HG02678 (cell line): ENCODE measurements at regions not wholly inside any gene's neighbourhood (a gene's known extent, or its start where the extent isn't known, plus 50 kb on each side); places are given as distances from the start of the nearest gene placed in this dataset.
"Not testable (repeated sequence)": the region's sequence is repeated elsewhere in the genome, so short reads cannot be mapped to it uniquely, and the experiment has no call there.

Source experiments
- ATAC-seq: cut with Tn5 transposase; IDR thresholded peaks from one replicate; pipeline ENCODE4 v1.9.1; 2021; ENCODE audit warnings: mild to moderate bottlenecking, moderate library complexity; ENCODE audit not compliant: unreplicated experiment

DNA sequence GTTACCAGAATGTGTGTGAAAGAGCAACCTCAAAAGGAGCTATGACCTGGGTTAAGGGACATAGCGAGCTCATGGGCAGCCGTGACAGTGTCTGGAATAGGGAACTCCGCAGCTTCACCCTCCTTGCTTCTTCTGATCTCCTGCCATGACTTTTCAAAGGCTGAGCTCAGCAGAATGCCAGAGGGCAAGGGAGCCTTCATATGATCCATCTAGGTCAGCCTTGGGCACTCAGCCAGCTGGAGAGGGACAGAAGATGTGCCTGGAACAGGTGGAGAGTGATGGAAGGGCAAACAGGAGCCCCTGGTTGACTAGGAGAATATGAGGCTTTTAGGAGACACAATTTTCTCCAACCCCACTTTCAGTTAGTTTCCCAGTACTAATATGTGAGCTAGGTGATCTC is 352.8 kb upstream of the FRG2C start:
- ATAC-seq: not testable (repeated sequence)

DNA sequence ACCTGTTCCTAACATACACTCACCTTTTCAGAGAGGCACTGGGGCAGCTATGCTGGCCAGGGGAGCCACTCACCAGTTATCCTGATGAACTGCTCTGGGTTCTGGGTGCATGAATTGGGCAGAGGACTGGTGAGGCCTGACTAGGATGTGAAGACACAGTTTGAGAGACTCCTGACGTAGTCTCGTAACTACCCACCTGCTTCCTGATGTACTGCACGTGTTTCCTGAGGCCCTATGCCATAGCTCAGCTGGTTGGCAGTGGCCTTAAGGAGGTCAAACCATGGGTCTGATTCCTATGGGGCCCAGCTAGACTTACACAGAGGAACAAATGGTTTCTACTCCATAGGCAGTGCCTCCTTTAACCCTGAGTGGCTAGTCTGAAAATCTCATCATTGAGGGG is 351.7 kb upstream of the FRG2C start:
- not testable (repeated sequence) for ATAC-seq

DNA sequence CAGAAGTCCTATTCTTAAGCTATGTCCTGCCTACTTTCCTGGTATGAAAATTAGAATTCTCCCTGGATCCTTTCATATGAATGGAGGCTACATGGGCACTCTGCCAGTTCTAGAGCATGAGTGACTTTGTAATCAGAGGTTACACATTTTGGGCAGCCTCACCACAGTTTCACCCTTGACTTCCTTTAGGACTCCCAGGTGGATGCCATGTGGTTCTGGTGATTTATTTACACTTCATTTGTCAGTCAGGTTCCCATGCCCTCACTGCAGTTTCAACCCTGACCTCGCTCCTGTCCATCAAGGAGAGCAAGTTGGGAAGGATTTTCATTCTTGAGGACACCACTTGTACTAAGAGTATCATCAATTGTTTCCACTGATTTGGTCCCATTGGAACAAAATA is 344.4 kb upstream of the FRG2C start:
- not testable (repeated sequence) for ATAC-seq

DNA sequence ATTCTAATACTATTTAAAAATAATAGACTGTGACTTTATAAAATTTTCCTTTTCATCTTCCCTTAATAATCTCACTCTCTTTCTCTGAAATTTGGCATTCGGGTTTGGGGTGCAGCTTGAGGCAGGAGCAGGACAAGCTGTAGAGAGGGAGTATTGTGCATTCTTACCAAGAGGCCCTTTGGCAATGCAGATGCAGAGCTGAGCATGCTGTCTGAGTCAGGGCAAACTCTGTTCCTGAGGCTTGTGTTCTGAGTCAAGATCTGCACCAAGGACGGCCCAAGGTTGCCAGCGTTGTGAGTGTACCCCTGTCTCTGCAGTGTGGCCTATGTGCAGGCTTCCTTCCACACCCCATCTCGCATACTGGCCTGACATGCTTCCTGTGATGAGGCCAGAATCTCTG is 343.8 kb upstream of the FRG2C start:
- no peak for ATAC-seq

DNA sequence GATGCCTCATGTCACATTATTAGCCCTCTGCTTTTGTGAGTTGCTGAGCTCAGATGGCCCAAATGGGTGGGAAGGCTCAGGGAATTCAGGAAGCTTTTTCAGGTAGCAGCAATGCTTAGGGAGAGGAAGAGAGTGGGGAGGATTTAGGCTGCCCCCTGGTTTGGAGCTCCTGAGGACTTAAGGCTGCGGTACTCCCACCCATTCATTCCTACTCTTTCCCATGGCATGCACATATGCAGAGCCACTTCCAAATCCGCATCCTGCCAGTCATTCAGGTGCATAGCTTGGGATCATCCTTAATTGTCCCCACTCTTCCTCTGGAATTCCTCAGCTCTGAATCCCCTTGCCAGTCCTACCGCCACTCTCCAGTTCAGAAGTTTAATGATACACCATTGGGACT is 343.1 kb upstream of the FRG2C start:
- ATAC-seq: no peak

DNA sequence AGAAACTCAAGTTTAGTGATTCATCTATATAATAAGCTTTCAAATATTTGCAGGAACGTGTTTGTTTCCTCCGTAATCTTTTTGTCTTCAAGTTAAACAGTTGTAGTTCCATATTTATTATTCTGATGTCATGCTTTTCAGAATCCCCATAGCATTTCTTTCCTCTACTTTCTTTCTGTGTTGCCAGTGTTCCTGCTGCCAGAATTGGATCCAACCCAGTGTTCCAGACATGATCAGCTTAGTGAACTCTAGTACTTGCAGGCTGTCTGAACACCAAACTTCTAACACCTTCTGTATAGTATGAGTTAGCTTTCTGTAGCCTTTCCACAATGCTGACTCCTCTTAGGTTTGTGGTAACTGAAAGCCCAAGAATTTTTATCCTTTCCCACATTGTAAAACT is 340.2 kb upstream of the FRG2C start:
- ATAC-seq: not testable (repeated sequence)

DNA sequence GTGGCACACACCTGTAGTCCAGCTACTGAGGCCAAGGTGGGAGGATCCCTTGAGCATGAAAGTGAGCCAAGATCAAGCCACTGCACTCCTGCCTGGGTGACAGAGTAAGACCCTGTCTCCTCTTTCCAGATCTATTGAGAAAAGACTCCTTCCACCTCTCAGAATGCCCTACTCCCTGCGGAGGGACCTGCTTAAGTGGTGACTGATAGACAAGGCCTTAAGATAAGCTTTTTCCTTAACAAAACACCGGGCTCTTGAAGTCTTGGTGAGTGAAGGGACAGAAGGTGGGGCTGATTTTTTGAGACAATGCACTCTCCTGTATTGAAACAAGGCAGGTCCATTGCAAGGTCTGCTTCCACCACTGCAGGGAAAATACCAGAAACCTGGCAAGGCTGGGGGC is 338.4 kb upstream of the FRG2C start:
- ATAC-seq: no peak

DNA sequence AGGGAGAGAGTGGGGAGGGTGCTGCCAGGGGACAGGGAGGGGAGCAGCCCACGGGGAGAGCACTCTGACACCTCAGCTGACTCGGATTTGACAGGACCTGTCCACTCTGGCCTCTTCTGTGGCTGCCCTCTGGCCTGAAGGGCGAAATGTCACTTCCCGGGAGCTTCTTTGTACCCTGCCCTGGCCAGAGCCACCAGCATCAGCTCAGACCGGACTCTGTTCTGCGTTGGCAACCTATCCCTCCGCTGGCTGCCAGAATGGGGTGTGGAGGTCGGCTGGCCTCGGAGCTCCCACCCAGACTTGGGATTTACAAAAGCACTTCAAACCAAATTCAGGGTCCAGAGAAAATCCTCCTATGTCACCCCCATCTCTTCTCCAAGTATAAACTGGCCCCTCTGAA is 336.7 kb upstream of the FRG2C start:
- no peak for ATAC-seq

DNA sequence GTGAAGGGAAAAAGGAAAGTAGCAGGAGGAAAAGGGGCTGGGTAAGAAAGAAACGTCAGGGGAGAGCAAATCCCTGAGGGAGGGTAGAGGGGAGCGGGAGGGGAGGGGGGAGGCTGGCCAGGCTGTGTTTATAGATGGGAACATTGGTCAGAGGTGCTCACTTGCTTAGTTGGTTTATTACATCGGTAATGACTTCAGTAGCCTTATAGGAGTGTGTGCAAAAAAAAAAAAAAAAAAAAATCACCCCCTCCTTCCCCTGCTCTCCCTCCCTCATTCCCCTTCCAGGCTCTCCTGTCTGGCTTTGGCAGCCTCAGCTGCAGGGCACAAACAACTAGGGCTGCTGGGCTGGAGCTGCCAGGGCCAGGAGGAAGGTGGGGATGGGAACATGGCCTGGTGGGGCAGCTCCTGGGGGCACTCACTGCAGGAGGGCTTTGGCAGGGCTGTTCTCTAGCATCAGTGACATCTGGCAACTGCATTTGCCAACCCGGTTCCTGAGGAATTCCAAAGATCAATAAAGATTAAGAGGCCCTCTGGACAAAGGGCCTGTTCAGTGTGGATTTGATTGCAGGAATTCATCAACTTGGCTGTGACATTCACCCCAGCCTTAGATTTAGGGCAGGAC is 334.5 kb upstream of the FRG2C start:
- ATAC-seq: no peak

DNA sequence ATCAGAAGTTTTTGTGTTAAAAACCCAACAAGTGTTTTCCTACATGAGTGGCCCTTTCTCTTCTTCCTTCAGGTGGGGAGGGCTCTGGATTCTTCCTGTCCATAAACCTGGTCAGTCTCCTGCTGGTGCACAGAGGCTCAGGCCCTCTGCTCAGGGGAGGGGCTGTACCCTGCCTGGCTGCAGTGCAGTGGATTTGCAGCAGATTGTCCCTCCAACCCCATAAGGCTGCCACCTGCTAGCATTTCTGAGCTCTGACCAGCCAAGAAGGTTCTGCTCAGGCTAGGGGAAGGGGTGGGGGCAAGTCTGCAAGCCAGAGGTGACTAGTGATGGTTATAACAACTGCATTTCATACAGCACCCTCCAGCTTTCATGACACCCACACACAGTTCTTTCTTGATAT is 333.7 kb upstream of the FRG2C start:
- ATAC-seq: not testable (repeated sequence)

DNA sequence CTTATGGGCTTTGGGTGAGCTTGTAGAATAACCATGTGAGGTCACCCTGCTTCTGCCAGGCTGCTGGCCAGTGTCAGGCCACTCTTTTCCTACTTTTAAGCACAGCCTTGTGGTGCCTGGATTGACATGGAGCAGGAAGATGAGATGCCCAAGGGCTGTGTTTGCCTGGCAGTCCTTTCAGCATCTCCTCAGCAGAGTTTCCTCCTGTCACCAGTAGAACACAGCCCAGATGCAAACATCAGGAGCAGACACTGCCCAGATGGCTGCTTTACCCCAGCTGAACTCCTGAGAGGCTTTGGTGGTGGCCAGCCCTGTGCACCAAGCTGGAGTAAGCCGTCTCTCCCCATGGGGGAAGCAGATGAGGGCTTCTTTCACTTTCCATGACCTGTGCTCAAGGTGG is 332.0 kb upstream of the FRG2C start:
- not testable (repeated sequence) for ATAC-seq

DNA sequence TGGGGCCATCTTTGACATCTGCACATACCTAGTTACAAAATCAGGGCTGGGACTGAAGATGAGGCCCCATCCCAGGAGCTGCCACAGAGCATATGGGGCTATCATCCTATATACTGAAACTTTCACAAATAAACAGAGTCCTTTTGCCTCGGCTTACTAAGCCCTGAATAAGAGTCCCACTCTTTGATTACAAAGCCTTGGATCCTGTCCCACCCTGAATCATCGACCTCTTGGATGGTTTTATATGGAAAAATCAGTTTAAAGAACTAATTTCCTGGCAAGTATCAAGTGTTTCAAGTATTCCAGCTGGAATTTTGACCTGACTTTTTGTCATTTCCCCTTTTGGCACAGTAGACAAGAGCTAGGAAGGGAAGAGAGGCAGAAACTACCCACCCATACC is 331.3 kb upstream of the FRG2C start:
- ATAC-seq: no peak

DNA sequence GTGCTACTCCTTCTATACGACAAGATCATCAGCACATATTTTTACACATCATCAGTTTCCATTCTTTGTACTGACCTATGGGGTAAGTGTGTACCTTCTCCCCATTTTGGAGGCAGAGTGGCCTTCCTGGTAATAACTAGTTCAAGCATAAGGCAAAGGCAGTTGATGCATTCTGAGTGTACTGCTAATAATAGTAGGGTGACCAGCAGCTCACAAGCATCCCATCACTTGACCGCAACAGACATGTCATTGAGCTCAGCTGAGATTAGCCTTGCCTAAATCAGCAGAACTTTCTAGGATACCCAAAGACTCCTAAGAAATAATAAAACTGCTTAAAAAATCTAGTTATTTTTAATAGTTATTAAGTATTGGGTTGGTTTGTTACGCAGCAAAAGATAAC is 329.8 kb upstream of the FRG2C start:
- no peak for ATAC-seq

DNA sequence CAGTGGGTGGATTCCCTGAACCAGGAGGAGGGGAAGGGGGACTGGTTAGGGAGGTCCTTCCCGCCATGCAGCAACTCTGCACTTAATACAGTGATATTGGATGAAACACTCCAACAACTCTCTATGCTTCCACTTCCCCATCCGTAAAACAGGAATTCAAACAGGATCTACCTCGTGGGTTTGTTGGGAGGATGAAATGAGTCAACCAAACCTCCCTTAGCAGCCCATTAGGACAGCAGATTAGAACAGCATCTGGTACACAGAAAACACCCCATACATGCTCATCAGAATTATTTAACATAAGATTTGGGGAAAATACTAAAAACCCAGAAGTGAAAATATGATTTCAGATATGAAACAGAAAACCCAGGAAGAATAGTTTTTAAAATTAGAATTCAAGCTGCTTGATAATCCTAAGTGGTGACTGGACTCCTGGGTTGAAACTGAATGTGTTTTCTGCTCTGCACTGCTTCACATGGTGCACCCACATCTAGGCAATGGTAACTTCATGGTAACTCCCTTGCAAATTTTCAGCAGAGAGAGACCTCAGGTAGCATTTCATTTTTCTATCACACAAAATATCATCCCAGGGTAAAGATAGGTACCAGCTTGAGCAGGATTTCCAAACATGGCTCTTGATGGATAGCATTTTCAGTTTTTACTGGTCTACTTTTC is 326.8 kb upstream of the FRG2C start:
- ATAC-seq: no peak

DNA sequence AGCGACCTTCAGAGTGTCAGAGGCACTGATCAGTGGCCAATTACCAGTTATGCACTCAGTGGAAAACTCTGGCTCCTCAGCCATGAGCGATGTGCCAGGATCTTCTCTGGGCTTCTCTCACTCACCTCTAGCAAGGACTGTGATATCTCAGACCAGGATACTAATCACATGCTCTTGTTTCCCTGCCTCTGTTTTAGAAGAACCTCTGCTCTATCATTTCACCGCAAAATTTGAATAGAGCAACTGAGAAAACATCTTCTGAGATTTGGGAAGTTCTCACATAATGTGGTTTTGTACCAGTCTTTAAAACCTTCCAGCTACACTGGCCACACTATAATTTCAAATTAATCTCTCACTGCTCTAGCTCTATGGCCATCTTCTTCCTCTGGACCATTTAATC is 325.8 kb upstream of the FRG2C start:
- no peak for ATAC-seq

DNA sequence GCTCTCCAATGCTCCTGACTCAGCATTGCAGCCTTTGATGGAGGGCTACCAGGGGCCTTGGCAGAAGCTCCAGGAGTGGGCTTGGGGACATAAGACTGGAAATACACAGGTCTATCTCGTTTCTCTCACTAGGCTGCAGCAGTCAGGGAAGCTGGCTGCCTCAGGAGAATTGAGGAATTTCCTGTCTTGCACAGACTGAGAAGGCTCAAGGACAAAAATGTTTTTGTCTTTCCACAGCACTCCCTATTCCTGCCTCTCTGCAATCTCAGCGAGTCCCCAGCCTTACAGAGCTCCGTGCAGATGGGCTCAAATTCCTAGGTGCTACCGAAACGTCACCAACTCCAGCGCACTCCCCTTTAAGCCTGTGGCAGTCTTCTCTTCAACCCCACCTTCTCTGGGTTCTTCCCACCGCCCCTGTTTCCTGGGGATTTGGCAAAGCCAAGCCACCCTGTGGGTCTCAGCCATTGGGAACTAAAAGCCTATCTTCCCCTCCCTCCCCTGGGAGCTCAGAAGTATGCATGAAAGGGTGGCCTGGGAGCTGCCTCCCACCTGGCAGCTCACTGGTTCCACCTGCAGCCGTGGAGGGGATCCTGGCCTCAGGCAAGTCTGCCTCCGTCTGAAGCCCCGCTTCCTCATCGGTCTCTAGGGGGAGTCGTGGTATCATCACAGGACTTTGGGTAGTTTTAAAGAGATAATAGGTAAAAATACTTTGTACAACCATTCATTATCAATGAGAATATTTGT is 322.6 kb upstream of the FRG2C start:
- no peak for ATAC-seq

DNA sequence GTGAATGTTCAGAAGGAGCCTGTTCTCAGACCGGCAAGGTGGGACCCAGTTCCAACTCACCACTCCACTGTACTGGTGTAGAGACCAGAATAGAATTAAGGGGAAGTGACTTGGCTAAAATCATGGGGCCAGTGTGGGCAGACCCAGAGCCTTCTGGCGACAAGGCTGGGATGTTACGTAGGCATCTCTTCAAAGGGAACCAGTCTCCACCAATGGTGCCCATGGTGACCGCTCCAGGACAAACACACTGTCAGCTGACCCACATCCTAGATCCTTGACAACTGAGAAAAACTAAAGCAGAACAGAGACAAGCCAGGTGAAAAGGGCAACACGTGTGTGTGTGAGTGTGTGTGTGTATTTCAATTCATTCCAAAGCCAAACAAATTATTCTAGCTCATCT is 321.7 kb upstream of the FRG2C start:
- no peak for ATAC-seq

DNA sequence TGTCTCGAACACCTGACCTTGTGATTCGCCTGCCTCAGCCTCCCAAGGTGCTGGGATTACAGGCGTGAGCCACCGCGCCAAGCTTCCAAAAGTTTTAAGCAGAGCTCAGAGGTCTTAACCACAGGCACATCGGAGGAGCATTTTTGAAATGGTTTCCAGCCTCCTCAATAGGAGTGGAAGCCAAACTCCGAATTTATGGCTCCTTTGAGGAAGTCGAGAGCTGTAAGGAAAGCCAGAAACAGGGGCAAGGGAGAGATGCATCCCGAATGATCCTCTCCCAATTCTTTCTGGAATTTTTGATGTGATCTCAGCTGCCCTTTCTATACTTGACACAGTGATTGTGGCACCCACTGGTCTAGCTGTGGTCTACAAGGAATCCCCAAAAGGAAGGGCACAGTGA is 313.6 kb upstream of the FRG2C start:
- ATAC-seq: not testable (repeated sequence)

DNA sequence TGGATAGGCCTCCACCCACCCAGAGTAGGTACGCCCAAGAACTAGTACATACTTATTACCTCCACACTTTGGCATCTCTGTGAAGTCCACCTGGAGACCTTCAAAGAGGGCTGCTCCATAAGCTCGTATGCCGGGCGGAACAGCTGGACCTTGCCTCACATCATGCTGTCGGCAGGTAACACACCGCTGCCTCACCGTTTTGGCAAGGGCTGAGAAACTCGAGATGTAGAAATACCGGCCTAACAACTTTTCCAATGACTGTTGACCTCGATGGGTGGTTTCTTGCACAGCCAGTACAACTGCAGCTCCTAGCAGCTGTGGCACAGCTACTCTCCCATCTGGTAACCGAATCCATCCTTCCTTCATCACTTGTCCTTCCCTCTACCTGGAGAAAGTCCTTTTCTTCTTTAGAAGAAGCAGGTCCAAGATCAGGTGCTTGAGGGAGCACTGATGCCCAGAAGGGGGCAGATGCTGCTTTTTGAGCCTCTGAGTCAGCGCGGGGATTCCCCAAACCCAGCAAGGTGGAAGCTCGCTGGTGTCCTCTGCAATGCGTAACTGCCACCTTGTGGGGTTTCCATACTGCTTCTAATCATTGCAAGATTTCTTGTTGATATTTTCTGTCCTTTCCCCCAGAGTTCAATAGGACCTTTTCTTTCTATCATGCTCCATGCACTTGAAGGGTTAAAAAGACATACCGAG is 301.9 kb upstream of the FRG2C start:
- ATAC-seq: not testable (repeated sequence)

DNA sequence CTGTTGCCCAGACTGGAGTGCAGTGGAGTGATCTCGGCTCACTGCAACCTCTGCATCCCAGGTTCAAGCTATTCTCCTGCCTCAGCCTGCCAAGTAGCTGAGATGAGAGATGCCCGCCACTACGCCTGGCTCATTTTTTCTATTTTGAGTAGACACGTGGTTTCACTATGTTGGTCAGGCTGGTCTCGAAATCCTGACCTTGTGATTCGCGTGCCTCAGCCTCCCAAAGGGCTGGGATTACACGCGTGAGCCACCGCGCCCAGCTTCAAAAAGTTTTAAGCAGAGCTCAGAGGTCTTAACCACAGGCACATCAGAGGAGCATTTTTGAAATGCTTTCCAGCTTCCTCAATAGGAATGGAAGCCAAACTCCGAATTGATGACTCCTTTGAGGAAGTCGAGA is 291.2 kb upstream of the FRG2C start:
- ATAC-seq: not testable (repeated sequence)

DNA sequence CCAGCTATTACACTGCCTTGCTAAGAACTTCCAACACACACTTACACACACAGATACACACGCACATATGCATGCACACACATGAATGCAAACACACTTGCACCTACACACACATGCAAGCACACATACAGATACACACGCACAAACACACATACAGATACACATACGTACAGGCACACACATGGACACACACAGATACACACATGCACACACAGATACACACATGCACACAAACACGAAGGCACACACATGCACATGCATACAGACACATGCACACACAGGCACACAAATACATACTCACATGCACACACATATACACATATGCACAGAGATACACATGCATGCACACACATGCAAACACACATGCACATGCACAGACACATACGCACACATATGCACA is 284.3 kb upstream of the FRG2C start:
- not testable (repeated sequence) for ATAC-seq
